Fibroblast of the aortic adventitia (primary cell): ENCODE measurements at regions not wholly inside any gene's neighbourhood (a gene's known extent, or its start where the extent isn't known, plus 50 kb on each side); places are given as distances from the start of the nearest gene placed in this dataset.
"Not testable (repeated sequence)": the region's sequence is repeated elsewhere in the genome, so short reads cannot be mapped to it uniquely, and the experiment has no call there.

ENCODE experiments used
- DNase-seq: peaks from one replicate; pipeline ENCODE4 v3.0.0-alpha.2; 2010; ENCODE audit warnings: low read depth
- H3K4me3 ChIP-seq: 2 replicates; pipeline ENCODE4 v1.5.1; 2011; ENCODE audit warnings: low read depth, mild to moderate bottlenecking, control low read depth, low read length, moderate library complexity
- TF ChIP-seq, protein P1 (sequence below): IDR thresholded peaks from 2 replicates; pipeline ENCODE4 v1.5.1; 2011; ENCODE audit warnings: mild to moderate bottlenecking, low read length, control low read depth, inconsistent platforms; ENCODE audit not compliant: insufficient read depth

DNA sequence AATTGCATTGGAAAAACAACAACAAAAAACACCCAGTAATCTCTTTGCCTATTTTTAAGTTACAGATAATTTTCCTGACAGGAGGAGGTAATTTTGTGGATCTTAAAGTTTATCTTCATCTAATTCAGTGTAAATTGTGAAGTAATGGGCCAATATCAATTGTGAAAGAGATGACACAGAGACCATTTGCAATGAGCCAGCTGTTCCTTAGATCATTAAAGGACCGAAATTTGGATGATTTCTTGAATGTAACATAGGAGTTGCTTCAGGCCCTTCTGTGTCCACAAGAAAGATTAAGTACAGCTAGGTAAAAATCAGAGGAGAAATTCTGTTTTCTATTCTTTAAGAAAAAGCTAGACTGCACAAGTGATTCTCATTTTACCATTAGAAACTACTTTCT, 718.5 kb upstream of the ANO3 start:
- TF ChIP-seq, protein P1, sequence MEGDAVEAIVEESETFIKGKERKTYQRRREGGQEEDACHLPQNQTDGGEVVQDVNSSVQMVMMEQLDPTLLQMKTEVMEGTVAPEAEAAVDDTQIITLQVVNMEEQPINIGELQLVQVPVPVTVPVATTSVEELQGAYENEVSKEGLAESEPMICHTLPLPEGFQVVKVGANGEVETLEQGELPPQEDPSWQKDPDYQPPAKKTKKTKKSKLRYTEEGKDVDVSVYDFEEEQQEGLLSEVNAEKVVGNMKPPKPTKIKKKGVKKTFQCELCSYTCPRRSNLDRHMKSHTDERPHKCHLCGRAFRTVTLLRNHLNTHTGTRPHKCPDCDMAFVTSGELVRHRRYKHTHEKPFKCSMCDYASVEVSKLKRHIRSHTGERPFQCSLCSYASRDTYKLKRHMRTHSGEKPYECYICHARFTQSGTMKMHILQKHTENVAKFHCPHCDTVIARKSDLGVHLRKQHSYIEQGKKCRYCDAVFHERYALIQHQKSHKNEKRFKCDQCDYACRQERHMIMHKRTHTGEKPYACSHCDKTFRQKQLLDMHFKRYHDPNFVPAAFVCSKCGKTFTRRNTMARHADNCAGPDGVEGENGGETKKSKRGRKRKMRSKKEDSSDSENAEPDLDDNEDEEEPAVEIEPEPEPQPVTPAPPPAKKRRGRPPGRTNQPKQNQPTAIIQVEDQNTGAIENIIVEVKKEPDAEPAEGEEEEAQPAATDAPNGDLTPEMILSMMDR, result no peak
- no peak for DNase-seq
- H3K4me3 ChIP-seq, result no peak overlapping the region

DNA sequence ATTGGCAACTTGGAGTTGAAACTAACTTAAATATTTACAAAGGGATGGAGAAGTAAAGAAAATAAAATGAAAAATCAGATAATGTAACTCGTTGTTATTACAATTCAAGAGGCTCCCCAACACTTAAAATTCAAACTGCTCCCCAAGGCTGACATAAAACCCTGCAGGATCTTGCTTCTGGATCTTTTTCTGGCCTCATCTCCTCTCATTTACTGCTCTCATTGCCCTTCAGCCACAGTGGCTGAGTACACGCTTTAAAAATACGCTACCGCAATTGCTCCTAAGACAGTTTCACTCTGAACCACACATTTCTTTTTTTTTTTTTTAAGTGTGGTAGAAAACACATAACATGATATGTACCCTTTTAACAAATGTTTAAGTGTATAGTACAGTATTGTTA, 718.1 kb upstream of the ANO3 start:
- TF ChIP-seq, protein P1, result no peak
- no peak overlapping the region for H3K4me3 ChIP-seq

DNA sequence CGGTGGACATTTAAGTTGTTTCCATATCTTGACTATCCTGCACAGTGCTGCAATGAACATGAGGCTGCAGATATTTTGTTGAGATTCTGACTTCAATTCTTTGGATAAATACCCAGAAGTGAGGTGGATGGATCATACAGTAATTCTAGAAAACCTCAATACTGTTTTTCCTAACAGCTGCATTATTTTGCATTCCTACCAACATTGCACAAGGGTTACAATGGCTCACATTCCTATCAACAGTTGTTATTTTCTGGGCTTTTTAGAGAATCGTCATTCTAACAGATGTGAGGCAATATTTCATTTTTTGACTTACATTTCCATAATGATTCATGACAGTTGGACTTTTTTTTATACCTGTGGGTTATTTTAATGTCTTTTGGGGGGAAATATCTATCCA, 716.9 kb upstream of the ANO3 start:
- TF ChIP-seq, protein P1, result no peak
- no peak overlapping the region for H3K4me3 ChIP-seq
- DNase-seq, result no peak

More for the DNA sequence above, 718.1 kb upstream of the ANO3 start:
- no peak for DNase-seq

DNA sequence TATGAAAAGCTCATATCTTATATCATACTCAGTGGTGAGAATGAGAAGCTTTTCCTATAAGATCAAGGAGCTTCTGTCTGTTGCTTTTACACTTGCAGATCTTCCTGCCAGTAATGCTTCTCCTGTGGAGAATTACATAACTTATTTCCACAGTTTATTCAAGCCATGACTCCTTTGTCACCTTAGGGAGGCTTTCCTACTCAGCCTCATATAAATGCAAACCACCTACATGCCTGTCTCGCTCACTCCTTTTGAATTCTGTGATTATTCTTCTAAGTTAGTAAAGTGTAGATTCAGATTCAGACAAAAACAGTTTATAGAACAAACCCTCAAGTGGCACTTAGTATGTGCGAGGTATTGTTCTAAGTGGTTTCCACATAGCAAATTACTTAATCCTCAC, 716.1 kb upstream of the ANO3 start:
- TF ChIP-seq, protein P1, result no peak

DNA sequence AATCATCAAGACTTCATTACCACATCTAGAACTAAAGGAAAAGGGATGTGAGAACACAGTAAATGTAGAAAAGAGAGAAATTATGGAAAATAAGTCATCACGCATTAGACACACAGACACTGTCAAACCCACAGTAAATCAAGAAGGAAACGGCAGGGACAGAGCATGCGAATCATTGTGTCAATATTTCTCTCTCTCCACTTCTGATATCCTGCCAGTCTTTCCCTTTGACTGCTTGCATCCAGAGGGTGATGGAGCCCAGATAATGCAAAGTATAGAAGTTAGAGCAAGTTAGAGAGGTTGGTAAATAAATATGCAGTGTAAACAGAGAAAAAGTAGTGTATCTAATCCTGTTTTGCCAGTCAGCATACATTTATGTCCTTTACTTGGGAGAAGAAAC, 706.8 kb upstream of the ANO3 start:
- TF ChIP-seq, protein P1, result no peak
- DNase-seq, result no peak
- no peak overlapping the region for H3K4me3 ChIP-seq

More for the DNA sequence above, 716.1 kb upstream of the ANO3 start:
- no peak for DNase-seq
- no peak overlapping the region for H3K4me3 ChIP-seq

DNA sequence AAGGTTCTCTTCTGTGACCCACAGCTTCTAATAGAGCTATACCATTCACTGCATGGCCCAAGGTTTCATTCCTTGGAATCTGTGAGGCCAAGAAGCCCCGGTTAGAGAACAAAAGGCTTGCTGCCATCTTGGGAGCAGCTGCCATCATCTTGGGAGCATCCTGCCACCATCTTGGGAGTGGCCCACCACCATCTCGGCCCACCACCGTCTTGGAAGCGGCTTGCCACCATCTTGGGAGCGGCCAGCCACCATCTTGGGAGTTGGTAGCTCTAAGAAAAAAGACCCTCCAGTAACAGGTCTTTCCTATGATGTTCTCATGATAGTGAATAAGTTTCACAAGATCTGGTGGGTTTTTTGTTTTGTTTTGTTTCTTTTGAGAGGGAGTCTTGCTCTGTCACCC, 703.9 kb upstream of the ANO3 start:
- TF ChIP-seq, protein P1, result no peak
- H3K4me3 ChIP-seq, result no peak overlapping the region
- no peak for DNase-seq

DNA sequence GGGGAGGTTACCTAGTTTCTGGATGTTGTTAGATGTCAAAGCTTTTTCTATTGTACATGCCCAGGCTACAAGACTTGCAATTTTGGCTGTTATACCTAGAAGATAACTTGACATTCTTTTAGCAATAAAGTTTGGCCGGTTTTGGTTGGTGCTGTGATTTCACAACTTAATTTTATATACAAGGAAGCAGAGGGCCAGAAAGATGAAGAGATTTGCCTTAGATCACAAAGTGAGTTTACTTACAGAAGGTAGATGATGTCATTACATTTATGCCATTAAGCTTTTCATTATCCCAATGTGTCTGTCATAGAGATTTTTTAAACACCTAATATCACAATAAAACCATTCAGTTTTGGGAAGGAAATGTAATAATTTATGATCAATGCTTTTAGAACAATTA, 698.7 kb upstream of the ANO3 start:
- no peak overlapping the region for H3K4me3 ChIP-seq
- no peak for DNase-seq
- TF ChIP-seq, protein P1, result no peak

DNA sequence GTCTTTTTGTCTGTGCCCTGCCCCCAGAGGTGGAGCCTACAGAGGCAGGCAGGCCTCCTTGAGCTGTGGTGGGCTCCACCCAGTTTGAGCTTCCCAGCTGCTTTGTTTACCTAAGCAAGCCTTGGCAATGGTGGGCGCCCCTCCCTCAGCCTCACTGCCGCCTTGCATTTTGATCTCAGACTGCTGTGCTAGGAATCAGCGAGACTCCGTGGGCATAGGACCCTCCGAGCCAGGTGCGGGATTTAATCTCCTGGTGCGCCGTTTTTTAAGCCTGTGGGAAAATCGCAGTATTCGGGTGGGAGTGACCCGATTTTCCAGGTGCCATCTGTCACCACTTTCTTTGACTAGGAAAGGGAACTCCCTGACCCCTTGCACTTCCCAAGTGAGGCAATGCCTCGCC, 682.7 kb upstream of the ANO3 start:
- H3K4me3 ChIP-seq, DNase-seq: not testable (repeated sequence)
